Naive thymus-derived CD4-positive, alpha-beta T cell (primary cell): ENCODE measurements at regions not wholly inside any gene's neighbourhood (a gene's known extent, or its start where the extent isn't known, plus 50 kb on each side); places are given as distances from the start of the nearest gene placed in this dataset.
A peak's percentile ranks its signal among the peaks of the same experiment; 100 is the strongest.

Experiments used
- ATAC-seq: fragments of 150-1000 bp; cut with Tn5 transposase; 2 replicates; pipeline ENCODE4 v1.10.0; 2021; ENCODE audit warnings: mild to moderate bottlenecking, moderate library complexity
- CTCF ChIA-PET: fragments of 350-600 bp; sonication (Branson Sonifier 250); formaldehyde crosslinking; loops from one replicate; lab custom pipeline; 2021; ENCODE audit warnings: antibody characterized with exemption; lab: Charles Lee
- POLR2A ChIA-PET: fragments of 350-600 bp; sonication (Branson Sonifier 250); formaldehyde crosslinking; loops from one replicate; lab custom pipeline; 2021; ENCODE audit warnings: antibody characterized with exemption, inconsistent platforms; lab: Charles Lee
- DNase-seq, 9 donors: peaks; one replicate each; pipeline versions ENCODE4 v3.0.0 to v3.0.0-alpha.2; 2020 to 2022; ENCODE audit warnings: mixed read lengths in 1 of 9
- H3K27ac ChIP-seq: one replicate; pipeline ENCODE4 v1.7.0; 2013; ENCODE audit warnings: mild to moderate bottlenecking, low read depth, low read length, moderate library complexity
- H3K27me3 ChIP-seq, 2 donors: one replicate each; pipeline ENCODE4 v1.7.0; 2013; ENCODE audit warnings: low read length in 2 of 2, mild to moderate bottlenecking in 2 of 2, moderate library complexity in 2 of 2; ENCODE audit not compliant: control insufficient read depth in 2 of 2, insufficient read depth in 2 of 2
- H3K36me3 ChIP-seq, 3 experiments: 1 replicate in 2 of 3; 2 replicates in 1 of 3; pipeline ENCODE4 v1.7.0; 2013; ENCODE audit warnings: low read length in 3 of 3, mild to moderate bottlenecking in 3 of 3, moderate library complexity in 1 of 3; ENCODE audit not compliant: insufficient read depth in 3 of 3, control insufficient read depth in 2 of 3
- H3K4me1 ChIP-seq, 2 donors: one replicate each; pipeline ENCODE4 v1.7.0; 2013; ENCODE audit warnings: low read length in 2 of 2, mild to moderate bottlenecking in 2 of 2, moderate library complexity in 1 of 2; ENCODE audit not compliant: control insufficient read depth in 2 of 2, insufficient read depth in 2 of 2
- H3K4me3 ChIP-seq: 2 replicates; pipeline ENCODE4 v1.7.0; 2013; ENCODE audit warnings: mild to moderate bottlenecking, low read length
- H3K9me3 ChIP-seq, 3 experiments: 1 replicate in 2 of 3; 2 replicates in 1 of 3; pipeline ENCODE4 v1.7.0; 2013; ENCODE audit warnings: low read length in 3 of 3; ENCODE audit not compliant: control insufficient read depth in 2 of 3
- H3K27ac Mint-ChIP-seq, 9 donors: one replicate each; pipeline ENCODE4 v1.8.0; 2020 to 2022; ENCODE audit warnings: mixed read lengths in 9 of 9, mild to moderate bottlenecking in 8 of 9, moderate library complexity in 5 of 9, inconsistent platforms in 2 of 9
- H3K27me3 Mint-ChIP-seq, 5 donors: one replicate each; pipeline ENCODE4 v1.8.0; 2021 to 2022; ENCODE audit warnings: mixed read lengths in 5 of 5, mild to moderate bottlenecking in 1 of 5
- H3K36me3 Mint-ChIP-seq, 5 donors: one replicate each; pipeline ENCODE4 v1.8.0; 2020 to 2022; ENCODE audit warnings: mixed read lengths in 5 of 5, mild to moderate bottlenecking in 3 of 5, inconsistent platforms in 1 of 5
- H3K4me1 Mint-ChIP-seq, 7 donors: one replicate each; pipeline ENCODE4 v1.8.0; 2020 to 2022; ENCODE audit warnings: mixed read lengths in 7 of 7, mild to moderate bottlenecking in 3 of 7, inconsistent platforms in 1 of 7
- H3K4me3 Mint-ChIP-seq, 10 donors: one replicate each; pipeline ENCODE4 v1.8.0; 2020 to 2022; ENCODE audit warnings: mild to moderate bottlenecking in 10 of 10, mixed read lengths in 10 of 10, moderate library complexity in 6 of 10, inconsistent platforms in 2 of 10
- H3K9me3 Mint-ChIP-seq, 11 donors: one replicate each; pipeline ENCODE4 v1.8.0; 2020 to 2022; ENCODE audit warnings: mixed read lengths in 11 of 11, mild to moderate bottlenecking in 4 of 11, inconsistent platforms in 1 of 11, moderate library complexity in 1 of 11
- intact Hi-C, 2 donors: fragments of 100-400 bp; cut with micrococcal nuclease; formaldehyde crosslinking; loops; one replicate each; pipeline ENCODE4 v1.15.1; 2023

- DNase-seq: no peak
- ChIA-PET POLR2A (no interaction called here), CTCF (interaction anchor here (1.0 kb wide), 1 partner anchor 15 kb away, joined by 3 read pairs; no protein-coding TSS in a partner anchor)
- no peak overlapping the region for H3K27ac Mint-ChIP-seq
- peaks cover 0 to 19% (median 0%) of the 10 kb centered on the region in 5 donors for H3K36me3 Mint-ChIP-seq
- Histone ChIP-seq H3K4me3 (no peak overlapping the region), H3K27me3 (no peaks in the 10 kb centered on the region), H3K9me3 (no peaks in the 10 kb centered on the region), H3K4me1 (no peaks in the 10 kb centered on the region), H3K27ac (no peak overlapping the region), H3K36me3 (no peaks in the 10 kb centered on the region)
- H3K4me1 Mint-ChIP-seq: peaks cover 0 to 23% (median 3%) of the 10 kb centered on the region in 7 donors
- H3K9me3 Mint-ChIP-seq: peaks cover 0 to 16% (median 0%) of the 10 kb centered on the region in 11 donors
- ATAC-seq: no peak
- intact Hi-C loops: no loop called here
- H3K4me3 Mint-ChIP-seq: no peak overlapping the region
- H3K27me3 Mint-ChIP-seq: peaks cover 0 to 6% (median 0%) of the 10 kb centered on the region in 5 donors
Measured at GRCh38 chr11:104661471-104661870, 236.8 kb downstream of the CASP12 start.

- Histone ChIP-seq H3K27ac (no peak overlapping the region), H3K27me3 (no peaks in the 10 kb centered on the region), H3K9me3 (no peaks in the 10 kb centered on the region), H3K4me1 (peaks cover 0 to 7% of the 10 kb centered on the region in 2 donors), H3K4me3 (no peak overlapping the region), H3K36me3 (no peaks in the 10 kb centered on the region)
- ATAC-seq: no peak
- Mint-ChIP-seq H3K9me3 (peaks cover 0 to 21% (median 0%) of the 10 kb centered on the region in 11 donors), H3K4me3 (no peak overlapping the region), H3K36me3 (peaks cover 0 to 21% (median 0%) of the 10 kb centered on the region in 5 donors), H3K4me1 (peaks cover 0 to 34% (median 2%) of the 10 kb centered on the region in 7 donors), H3K27me3 (no peaks in the 10 kb centered on the region), H3K27ac (no peak overlapping the region)
- DNase-seq: no peak
- intact Hi-C loops: no loop called here
- ChIA-PET CTCF (no interaction called here), POLR2A (interaction anchor here (1.0 kb wide), 1 partner anchor 13 kb away, joined by 5 read pairs; no protein-coding TSS in a partner anchor)
Measured at GRCh38 chr11:104658177-104658576, 240.1 kb downstream of the CASP12 start.

GRCh38 chr11:104657083-104657482 is 241.2 kb downstream of the CASP12 start:
- ATAC-seq (no peak), DNase-seq (no peak)
- H3K36me3 ChIP-seq: no peaks in the 10 kb centered on the region
- peaks cover 0 to 35% (median 7%) of the 10 kb centered on the region in 7 donors for H3K4me1 Mint-ChIP-seq
- no peaks in the 10 kb centered on the region for H3K9me3 ChIP-seq
- no peak overlapping the region for H3K27ac ChIP-seq
- ChIA-PET POLR2A (no interaction called here), CTCF (no interaction called here)
- no peaks in the 10 kb centered on the region for H3K27me3 ChIP-seq
- peaks cover 0 to 10% of the 10 kb centered on the region in 2 donors for H3K4me1 ChIP-seq
- peak overlapping the region in 1 of 10 donors; percentile 37 for H3K4me3 Mint-ChIP-seq
- H3K27ac Mint-ChIP-seq: no peak overlapping the region
- peaks cover 0 to 19% (median 0%) of the 10 kb centered on the region in 11 donors for H3K9me3 Mint-ChIP-seq
- H3K4me3 ChIP-seq: no peak overlapping the region
- H3K36me3 Mint-ChIP-seq: peaks cover 0 to 21% (median 0%) of the 10 kb centered on the region in 5 donors
- intact Hi-C loops: no loop called here
- no peaks in the 10 kb centered on the region for H3K27me3 Mint-ChIP-seq

- Mint-ChIP-seq H3K4me1 (peaks cover 0 to 35% (median 6%) of the 10 kb centered on the region in 7 donors), H3K36me3 (peaks cover 0 to 26% (median 3%) of the 10 kb centered on the region in 5 donors), H3K4me3 (no peak overlapping the region), H3K27ac (no peak overlapping the region), H3K9me3 (peaks cover 0 to 26% (median 6%) of the 10 kb centered on the region in 11 donors), H3K27me3 (no peaks in the 10 kb centered on the region)
- POLR2A ChIA-PET: no interaction called here
- Histone ChIP-seq H3K4me1 (peaks cover 0 to 10% of the 10 kb centered on the region in 2 donors), H3K27me3 (no peaks in the 10 kb centered on the region), H3K9me3 (no peaks in the 10 kb centered on the region), H3K36me3 (no peaks in the 10 kb centered on the region), H3K27ac (no peak overlapping the region), H3K4me3 (no peak overlapping the region)
- intact Hi-C loops: loop anchor here in 1 of 2 donors (2.0 kb wide), 1 partner anchor 14 kb away; no protein-coding TSS in a partner anchor
- CTCF ChIA-PET: no interaction called here
- DNase-seq (no peak), ATAC-seq (no peak)
Measured at GRCh38 chr11:104655066-104655465, 243.2 kb downstream of the CASP12 start.

- H3K27ac ChIP-seq: no peak overlapping the region
- DNase-seq (no peak), ATAC-seq (no peak)
- H3K4me1 ChIP-seq: peaks cover 0 to 10% of the 10 kb centered on the region in 2 donors
- intact Hi-C loops: loop anchor here (2.0 to 5.0 kb wide), 2 partner anchors 15 to 73 kb away; no protein-coding TSS in a partner anchor
- POLR2A ChIA-PET: no interaction called here
- Mint-ChIP-seq H3K36me3 (peaks cover 0 to 23% (median 6%) of the 10 kb centered on the region in 5 donors), H3K27ac (no peak overlapping the region), H3K27me3 (no peaks in the 10 kb centered on the region), H3K4me3 (no peak overlapping the region), H3K9me3 (peaks cover 3 to 21% (median 7%) of the 10 kb centered on the region in 11 donors), H3K4me1 (peaks cover 0 to 37% (median 7%) of the 10 kb centered on the region in 7 donors)
- no peaks in the 10 kb centered on the region for H3K9me3 ChIP-seq
- H3K36me3 ChIP-seq: no peaks in the 10 kb centered on the region
- CTCF ChIA-PET: interaction anchor here (0.6 kb wide), 1 partner anchor 79 kb away, joined by 5 read pairs; no protein-coding TSS in a partner anchor
- H3K27me3 ChIP-seq: no peaks in the 10 kb centered on the region
- H3K4me3 ChIP-seq: no peak overlapping the region
Measured at GRCh38 chr11:104654181-104654813, 244.0 kb downstream of the CASP12 start.

GRCh38 chr11:104653407-104653806 is 244.9 kb downstream of the CASP12 start:
- Mint-ChIP-seq H3K4me1 (peaks cover 0 to 43% (median 9%) of the 10 kb centered on the region in 7 donors), H3K36me3 (peaks cover 0 to 20% (median 6%) of the 10 kb centered on the region in 5 donors), H3K9me3 (peaks cover 2 to 16% (median 7%) of the 10 kb centered on the region in 11 donors), H3K27ac (no peak overlapping the region), H3K27me3 (no peaks in the 10 kb centered on the region), H3K4me3 (no peak overlapping the region)
- H3K27me3 ChIP-seq: no peaks in the 10 kb centered on the region
- ATAC-seq (peak; percentile 76), DNase-seq (no peak)
- H3K27ac ChIP-seq: no peak overlapping the region
- H3K4me1 ChIP-seq: peaks cover 0 to 10% of the 10 kb centered on the region in 2 donors
- no peaks in the 10 kb centered on the region for H3K9me3 ChIP-seq
- H3K36me3 ChIP-seq: no peaks in the 10 kb centered on the region
- CTCF ChIA-PET: interaction anchor here (0.6 kb wide), 1 partner anchor 80 kb away, joined by 5 read pairs; no protein-coding TSS in a partner anchor
- POLR2A ChIA-PET: no interaction called here
- intact Hi-C loops: loop anchor here in 1 of 2 donors (5.0 kb wide), 1 partner anchor 74 kb away; no protein-coding TSS in a partner anchor
- H3K4me3 ChIP-seq: no peak overlapping the region
